Mesothelial cell of epicardium (in vitro differentiated cells): ENCODE measurements at regions not wholly inside any gene's neighbourhood (a gene's known extent, or its start where the extent isn't known, plus 50 kb on each side); places are given as distances from the start of the nearest gene placed in this dataset.

ENCODE experiments used
- DNase-seq, 2 experiments: peaks; one replicate each; pipeline ENCODE4 v3.0.0; 2021; ENCODE audit warnings: low spot score in 2 of 2; ENCODE audit not compliant: unreplicated experiment in 2 of 2
- H3K27ac Mint-ChIP-seq: 2 replicates; pipeline ENCODE4 v1.8.0; 2021; ENCODE audit warnings: mixed read lengths
- H3K27me3 Mint-ChIP-seq: 2 replicates; pipeline ENCODE4 v1.8.0; 2021; ENCODE audit warnings: low read depth, mixed read lengths
- H3K36me3 Mint-ChIP-seq: 2 replicates; pipeline ENCODE4 v1.8.0; 2021; ENCODE audit warnings: mixed read lengths
- H3K4me1 Mint-ChIP-seq: 2 replicates; pipeline ENCODE4 v1.8.0; 2021; ENCODE audit warnings: mixed read lengths
- H3K4me3 Mint-ChIP-seq: 2 replicates; pipeline ENCODE4 v1.8.0; 2021; ENCODE audit warnings: mild to moderate bottlenecking, moderate library complexity, mixed read lengths
- H3K9me3 Mint-ChIP-seq: 2 replicates; pipeline ENCODE4 v1.8.0; 2021; ENCODE audit warnings: mixed read lengths
- CTCF ChIP-seq: fragments of 200-600 bp; sonication (generic); IDR thresholded peaks from one replicate; pipeline ENCODE4 v1.5.0; 2021; ENCODE audit warnings: antibody characterized with exemption; ENCODE audit not compliant: unreplicated experiment

- Mint-ChIP-seq H3K4me3 (no peak overlapping the region), H3K36me3 (no peaks in the 10 kb centered on the region), H3K4me1 (no peaks in the 10 kb centered on the region), H3K27ac (no peak overlapping the region), H3K9me3 (no peaks in the 10 kb centered on the region), H3K27me3 (no peaks in the 10 kb centered on the region)
- TF ChIP-seq CTCF, result no peak
- no peak for DNase-seq
Measured at GRCh38 chr9:117858561-117858960, 154.4 kb downstream of the TLR4 start.

GRCh38 chr9:117860849-117861248 lies 156.6 kb downstream of the TLR4 start:
- no peak overlapping the region for H3K27ac Mint-ChIP-seq

GRCh38 chr9:117864385-117865057 lies 160.3 kb downstream of the TLR4 start:
- no peaks in the 10 kb centered on the region for H3K4me1 Mint-ChIP-seq
- no peaks in the 10 kb centered on the region for H3K36me3 Mint-ChIP-seq
- H3K27ac Mint-ChIP-seq, result no peak overlapping the region
- TF ChIP-seq CTCF, result no peak
- no peaks in the 10 kb centered on the region for H3K9me3 Mint-ChIP-seq
- H3K4me3 Mint-ChIP-seq, result no peak overlapping the region
- peaks cover 5% of the 10 kb centered on the region for H3K27me3 Mint-ChIP-seq
- DNase-seq, result no peak

More at GRCh38 chr9:117860849-117861248, 156.6 kb downstream of the TLR4 start:
- H3K27me3 Mint-ChIP-seq, result peaks cover 5% of the 10 kb centered on the region
- DNase-seq, result no peak
- TF ChIP-seq CTCF, result no peak
- H3K36me3 Mint-ChIP-seq, result no peaks in the 10 kb centered on the region
- H3K9me3 Mint-ChIP-seq, result no peaks in the 10 kb centered on the region
- H3K4me1 Mint-ChIP-seq, result no peaks in the 10 kb centered on the region
- H3K4me3 Mint-ChIP-seq, result no peak overlapping the region

- TF ChIP-seq CTCF, result no peak
- Mint-ChIP-seq H3K9me3 (no peaks in the 10 kb centered on the region), H3K36me3 (no peaks in the 10 kb centered on the region), H3K27ac (no peak overlapping the region), H3K4me1 (no peaks in the 10 kb centered on the region), H3K4me3 (no peak overlapping the region), H3K27me3 (peaks cover 6% of the 10 kb centered on the region)
- DNase-seq, result no peak
Measured at GRCh38 chr9:117868594-117868993, 164.4 kb downstream of the TLR4 start.

- Mint-ChIP-seq H3K27ac (no peak overlapping the region), H3K4me3 (no peak overlapping the region), H3K4me1 (no peaks in the 10 kb centered on the region), H3K9me3 (no peaks in the 10 kb centered on the region), H3K27me3 (peaks cover 7% of the 10 kb centered on the region), H3K36me3 (no peaks in the 10 kb centered on the region)
- no peak for DNase-seq
- no peak for TF ChIP-seq CTCF
Measured at GRCh38 chr9:117869287-117869686, 165.1 kb downstream of the TLR4 start.

- Mint-ChIP-seq H3K4me1 (no peaks in the 10 kb centered on the region), H3K9me3 (no peaks in the 10 kb centered on the region), H3K27me3 (peaks cover 7% of the 10 kb centered on the region), H3K4me3 (no peak overlapping the region), H3K27ac (no peak overlapping the region), H3K36me3 (no peaks in the 10 kb centered on the region)
- DNase-seq, result no peak
- TF ChIP-seq CTCF, result no peak
Measured at GRCh38 chr9:117869712-117870111, 165.5 kb downstream of the TLR4 start.
